Astrocyte (in vitro differentiated cells and primary cell): ENCODE measurements at regions not wholly inside any gene's neighbourhood (a gene's known extent, or its start where the extent isn't known, plus 50 kb on each side); places are given as distances from the start of the nearest gene placed in this dataset.

Experiments used
- DNase-seq: peaks from one replicate; pipeline ENCODE4 v3.0.0-alpha.2; 2010; ENCODE audit warnings: low read depth
- FAIRE-seq: peaks from 2 replicates; lab custom pipeline; 2011; peaks lifted over from hg19 to GRCh38; lab: Jason Lieb, UNC
- H2AFZ ChIP-seq: 2 replicates; pipeline ENCODE4 v1.6.0; 2012; ENCODE audit warnings: low read depth, low read length, inconsistent platforms
- H3K27ac ChIP-seq: 2 replicates; pipeline ENCODE4 v1.5.1; 2011; ENCODE audit warnings: low read depth, low read length, inconsistent platforms
- H3K27me3 ChIP-seq: 2 replicates; pipeline ENCODE4 v1.6.0; 2011; ENCODE audit warnings: low read length, inconsistent platforms; ENCODE audit not compliant: insufficient read depth
- H3K36me3 ChIP-seq: 2 replicates; pipeline ENCODE4 v1.5.1; 2011; ENCODE audit warnings: low read length, inconsistent platforms; ENCODE audit not compliant: insufficient read depth
- H3K4me1 ChIP-seq: 2 replicates; pipeline ENCODE4 v1.5.1; 2011; ENCODE audit warnings: low read length, inconsistent platforms; ENCODE audit not compliant: insufficient read depth
- H3K4me2 ChIP-seq: 2 replicates; pipeline ENCODE4 v1.6.0; 2012; ENCODE audit warnings: low read length, inconsistent platforms
- H3K4me3 ChIP-seq: 2 replicates; pipeline ENCODE4 v1.5.1; 2011; ENCODE audit warnings: low read depth, mild to moderate bottlenecking, low read length, inconsistent platforms; ENCODE audit not compliant: insufficient read depth
- H3K79me2 ChIP-seq: 2 replicates; pipeline ENCODE4 v1.6.0; 2012; ENCODE audit warnings: mild to moderate bottlenecking, low read length, inconsistent platforms; ENCODE audit not compliant: insufficient read depth
- H3K9ac ChIP-seq: 2 replicates; pipeline ENCODE4 v1.6.0; 2012; ENCODE audit warnings: mild to moderate bottlenecking, low read length, inconsistent platforms
- H3K9me3 ChIP-seq: 2 replicates; pipeline ENCODE4 v1.5.1; 2012; ENCODE audit warnings: low read depth, mild to moderate bottlenecking, low read length, inconsistent platforms; ENCODE audit not compliant: insufficient read depth
- H4K20me1 ChIP-seq: 2 replicates; pipeline ENCODE4 v1.6.0; 2012; ENCODE audit warnings: low read length, inconsistent platforms; ENCODE audit not compliant: insufficient read depth
- H3K27ac Mint-ChIP-seq: one replicate; pipeline ENCODE4 v1.8.0; 2021; ENCODE audit warnings: mild to moderate bottlenecking, mixed read lengths; ENCODE audit not compliant: unreplicated experiment
- H3K27me3 Mint-ChIP-seq: one replicate; pipeline ENCODE4 v1.8.0; 2021; ENCODE audit warnings: low read depth, mixed read lengths; ENCODE audit not compliant: unreplicated experiment
- H3K36me3 Mint-ChIP-seq: one replicate; pipeline ENCODE4 v1.8.0; 2021; ENCODE audit warnings: low read depth, mixed read lengths; ENCODE audit not compliant: unreplicated experiment
- H3K4me1 Mint-ChIP-seq: one replicate; pipeline ENCODE4 v1.8.0; 2021; ENCODE audit warnings: low read depth, mixed read lengths; ENCODE audit not compliant: unreplicated experiment
- H3K4me3 Mint-ChIP-seq: one replicate; pipeline ENCODE4 v1.8.0; 2021; ENCODE audit warnings: mild to moderate bottlenecking, moderate library complexity, mixed read lengths; ENCODE audit not compliant: unreplicated experiment
- H3K9me3 Mint-ChIP-seq: one replicate; pipeline ENCODE4 v1.8.0; 2021; ENCODE audit warnings: mild to moderate bottlenecking, mixed read lengths; ENCODE audit not compliant: unreplicated experiment
- EZH2 ChIP-seq: IDR thresholded peaks from 2 replicates; pipeline ENCODE4 v1.6.1; 2012; ENCODE audit warnings: mild to moderate bottlenecking, low read length, inconsistent platforms; ENCODE audit not compliant: insufficient read depth
- TF ChIP-seq, protein P1 (sequence below): IDR thresholded peaks from 2 replicates; pipeline ENCODE4 v1.5.1; 2011; ENCODE audit warnings: low read depth, mild to moderate bottlenecking, inconsistent platforms, low read length, moderate library complexity; ENCODE audit not compliant: insufficient read depth

DNA sequence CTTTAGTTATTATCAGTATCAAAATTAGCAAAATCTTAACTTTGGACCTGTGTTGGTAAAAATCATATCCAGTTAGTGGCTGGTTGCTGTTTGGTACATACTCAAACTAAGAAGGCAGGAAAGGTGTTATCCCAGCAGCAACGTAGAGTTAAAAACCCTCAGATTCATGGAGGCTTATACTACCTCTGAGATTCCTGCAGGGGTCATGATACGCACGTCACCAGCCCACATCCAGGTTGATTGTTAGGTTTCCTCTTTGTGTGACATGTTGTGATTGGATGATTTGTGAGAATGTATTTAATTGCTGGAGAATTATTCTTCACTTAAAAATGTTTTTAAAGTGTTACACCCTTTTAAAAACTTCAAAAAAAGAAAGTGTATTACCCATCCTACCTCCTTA, 423.3 kb upstream of the ADGRL2 start:
- Histone ChIP-seq H4K20me1 (no peaks in the 10 kb centered on the region), H3K36me3 (no peaks in the 10 kb centered on the region), H3K27me3 (no peaks in the 10 kb centered on the region), H3K9me3 (peaks cover 2% of the 10 kb centered on the region), H3K4me3 (no peak overlapping the region), H3K4me2 (no peak overlapping the region), H3K4me1 (no peaks in the 10 kb centered on the region), H3K9ac (no peak overlapping the region), H3K79me2 (no peaks in the 10 kb centered on the region), H3K27ac (no peak overlapping the region), H2AFZ (no peak overlapping the region)
- no peaks in the 10 kb centered on the region for H3K36me3 Mint-ChIP-seq
- FAIRE-seq (no peak), DNase-seq (no peak)
- no peak for TF ChIP-seq EZH2
- TF ChIP-seq, protein P1, sequence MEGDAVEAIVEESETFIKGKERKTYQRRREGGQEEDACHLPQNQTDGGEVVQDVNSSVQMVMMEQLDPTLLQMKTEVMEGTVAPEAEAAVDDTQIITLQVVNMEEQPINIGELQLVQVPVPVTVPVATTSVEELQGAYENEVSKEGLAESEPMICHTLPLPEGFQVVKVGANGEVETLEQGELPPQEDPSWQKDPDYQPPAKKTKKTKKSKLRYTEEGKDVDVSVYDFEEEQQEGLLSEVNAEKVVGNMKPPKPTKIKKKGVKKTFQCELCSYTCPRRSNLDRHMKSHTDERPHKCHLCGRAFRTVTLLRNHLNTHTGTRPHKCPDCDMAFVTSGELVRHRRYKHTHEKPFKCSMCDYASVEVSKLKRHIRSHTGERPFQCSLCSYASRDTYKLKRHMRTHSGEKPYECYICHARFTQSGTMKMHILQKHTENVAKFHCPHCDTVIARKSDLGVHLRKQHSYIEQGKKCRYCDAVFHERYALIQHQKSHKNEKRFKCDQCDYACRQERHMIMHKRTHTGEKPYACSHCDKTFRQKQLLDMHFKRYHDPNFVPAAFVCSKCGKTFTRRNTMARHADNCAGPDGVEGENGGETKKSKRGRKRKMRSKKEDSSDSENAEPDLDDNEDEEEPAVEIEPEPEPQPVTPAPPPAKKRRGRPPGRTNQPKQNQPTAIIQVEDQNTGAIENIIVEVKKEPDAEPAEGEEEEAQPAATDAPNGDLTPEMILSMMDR: no peak
- H3K4me3 Mint-ChIP-seq: no peak overlapping the region
- no peak overlapping the region for H3K27ac Mint-ChIP-seq
- no peaks in the 10 kb centered on the region for H3K9me3 Mint-ChIP-seq
- H3K4me1 Mint-ChIP-seq: no peaks in the 10 kb centered on the region
- no peaks in the 10 kb centered on the region for H3K27me3 Mint-ChIP-seq

DNA sequence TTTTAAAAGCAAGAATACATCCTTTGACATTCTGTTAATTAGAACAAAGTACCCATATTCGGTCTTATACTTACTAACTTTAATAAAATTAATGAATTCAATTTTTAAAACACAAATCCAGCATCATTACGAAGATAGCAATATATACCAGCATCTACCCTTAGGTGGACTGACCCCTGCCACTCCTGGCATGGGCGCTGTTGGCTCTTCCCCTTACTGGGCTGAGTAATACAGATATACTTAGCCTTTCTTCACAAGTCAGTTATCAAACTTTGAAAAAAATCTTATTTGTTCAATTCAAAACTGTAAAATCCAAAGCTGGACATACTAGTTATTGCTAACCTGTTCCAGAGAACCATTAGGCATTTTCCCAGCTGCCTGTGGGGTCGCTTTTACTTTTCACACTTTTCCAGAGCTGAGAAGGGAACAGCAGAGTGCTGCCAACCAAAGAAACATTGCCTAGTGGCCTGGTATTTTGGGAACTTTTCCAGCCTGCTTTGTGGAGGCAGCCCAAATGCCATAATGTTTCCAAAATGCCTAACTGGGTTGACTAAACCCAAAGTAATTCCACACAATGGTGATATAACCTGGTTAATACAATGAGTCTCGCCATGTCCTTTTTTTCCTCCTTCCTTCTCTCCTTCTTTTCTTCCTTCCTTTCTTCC, 424.7 kb upstream of the ADGRL2 start:
- Histone ChIP-seq H3K4me3 (no peak overlapping the region), H3K27ac (no peak overlapping the region), H3K36me3 (no peaks in the 10 kb centered on the region), H3K4me1 (no peaks in the 10 kb centered on the region), H3K4me2 (no peak overlapping the region), H2AFZ (no peak overlapping the region), H3K9me3 (peaks cover 2% of the 10 kb centered on the region), H3K9ac (no peak overlapping the region), H3K79me2 (no peaks in the 10 kb centered on the region), H3K27me3 (no peaks in the 10 kb centered on the region), H4K20me1 (no peaks in the 10 kb centered on the region)
- no peaks in the 10 kb centered on the region for H3K36me3 Mint-ChIP-seq
- H3K27ac Mint-ChIP-seq: no peak overlapping the region
- no peaks in the 10 kb centered on the region for H3K9me3 Mint-ChIP-seq
- DNase-seq (no peak), FAIRE-seq (no peak)
- TF ChIP-seq EZH2: no peak
- TF ChIP-seq, protein P1: no peak
- no peak overlapping the region for H3K4me3 Mint-ChIP-seq
- H3K4me1 Mint-ChIP-seq: no peaks in the 10 kb centered on the region
- H3K27me3 Mint-ChIP-seq: no peaks in the 10 kb centered on the region

DNA sequence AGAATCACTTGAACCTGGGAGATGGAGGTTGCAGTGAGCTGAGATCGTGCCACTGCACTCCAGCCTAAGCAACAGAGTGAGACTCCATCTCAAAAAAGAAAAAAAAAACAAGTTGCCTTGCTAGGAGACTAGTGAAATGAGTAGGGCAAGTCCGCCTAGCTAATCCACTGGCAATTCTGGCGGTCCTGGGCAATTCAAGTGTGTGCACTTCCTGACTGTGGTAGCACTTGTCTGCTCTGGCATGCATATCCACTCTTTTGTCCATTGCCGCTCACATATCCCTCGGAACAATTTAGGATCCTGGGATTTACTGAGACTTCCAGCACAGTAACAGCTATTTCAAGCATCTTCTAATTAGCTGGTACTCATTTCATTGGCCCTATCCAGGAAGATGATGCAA, 426.3 kb upstream of the ADGRL2 start:
- Mint-ChIP-seq H3K9me3 (no peaks in the 10 kb centered on the region), H3K4me3 (no peak overlapping the region), H3K27ac (no peak overlapping the region), H3K4me1 (peaks cover 1% of the 10 kb centered on the region), H3K27me3 (no peaks in the 10 kb centered on the region), H3K36me3 (no peaks in the 10 kb centered on the region)
- no peaks in the 10 kb centered on the region for H3K27me3 ChIP-seq
- no peaks in the 10 kb centered on the region for H4K20me1 ChIP-seq
- no peaks in the 10 kb centered on the region for H3K4me1 ChIP-seq
- H3K36me3 ChIP-seq: no peaks in the 10 kb centered on the region
- no peak overlapping the region for H3K9ac ChIP-seq
- FAIRE-seq (no peak), DNase-seq (no peak)
- H2AFZ ChIP-seq: no peak overlapping the region
- H3K4me3 ChIP-seq: no peak overlapping the region
- no peak overlapping the region for H3K27ac ChIP-seq
- TF ChIP-seq EZH2: no peak
- TF ChIP-seq, protein P1: no peak
- peaks cover 2% of the 10 kb centered on the region for H3K9me3 ChIP-seq
- H3K4me2 ChIP-seq: no peak overlapping the region
- no peaks in the 10 kb centered on the region for H3K79me2 ChIP-seq
